Body of pancreas (tissue), 4 donors: ENCODE measurements at regions not wholly inside any gene's neighbourhood (a gene's known extent, or its start where the extent isn't known, plus 50 kb on each side); places are given as distances from the start of the nearest gene placed in this dataset.

ENCODE experiments used
- CTCF ChIP-seq, 7 experiments: fragments of 450-650 bp in 4 of 7; fragments of 200-600 bp in 3 of 7; sonication (generic) in 3 of 7; IDR thresholded peaks; one replicate each; pipeline ENCODE4 v1.5.1; 2016 to 2019; ENCODE audit warnings: antibody characterized with exemption in 7 of 7
- POLR2A ChIP-seq, 3 donors: fragments of 450-650 bp; IDR thresholded peaks; one replicate each; pipeline ENCODE4 v1.6.1; 2016; ENCODE audit warnings: antibody characterized with exemption in 3 of 3, mild to moderate bottlenecking in 2 of 3

GRCh38 chr17:68693466-68693865 lies 92.3 kb upstream of the FAM20A start:
- no peak for TF ChIP-seq POLR2A (IDR thresholded peaks at IDR 0.05)
- TF ChIP-seq CTCF (IDR thresholded peaks at IDR 0.05) = no peak
